Transverse colon (tissue), 4 donors: ENCODE measurements at regions not wholly inside any gene's neighbourhood (a gene's known extent, or its start where the extent isn't known, plus 50 kb on each side); places are given as distances from the start of the nearest gene placed in this dataset.

Source experiments
- DNase-seq: peaks from one replicate; pipeline ENCODE4 v3.0.0-alpha.2; 2019
- H3K27ac ChIP-seq, 4 donors: fragments of 200-600 bp; sonication (generic); 2 replicates each; pipeline ENCODE4 v1.5.1; 2016 to 2018; ENCODE audit warnings: inconsistent platforms in 4 of 4
- H3K27me3 ChIP-seq: fragments of 200-600 bp; sonication (generic); 2 replicates; pipeline ENCODE4 v1.5.1; 2017; ENCODE audit warnings: inconsistent platforms
- H3K36me3 ChIP-seq, 4 donors: fragments of 200-600 bp; sonication (generic); 2 replicates each; pipeline ENCODE4 v1.5.1; 2017 to 2019; ENCODE audit warnings: inconsistent platforms in 4 of 4
- H3K4me1 ChIP-seq, 4 donors: fragments of 200-600 bp; sonication (generic); 2 replicates each; pipeline ENCODE4 v1.5.1; 2017 to 2020; ENCODE audit warnings: inconsistent platforms in 4 of 4
- H3K4me3 ChIP-seq, 4 donors: fragments of 200-600 bp; sonication (generic); 1 replicate in 1 of 4; 2 replicates in 3 of 4; pipeline versions ENCODE4 v1.5.1 to v1.6.1; 2017 to 2019; ENCODE audit warnings: inconsistent platforms in 4 of 4
- H3K9me3 ChIP-seq, 2 donors: fragments of 200-600 bp; sonication (generic); 2 replicates each; pipeline ENCODE4 v1.5.1; 2017 to 2019; ENCODE audit warnings: inconsistent platforms in 2 of 2
- EP300 ChIP-seq: sonication (generic); formaldehyde crosslinking; IDR thresholded peaks from one replicate; pipeline ENCODE4 v1.6.1; 2017; ENCODE audit warnings: antibody characterized with exemption, low read depth
- POLR2A ChIP-seq: fragments of 450-650 bp; IDR thresholded peaks from one replicate; pipeline ENCODE4 v1.6.1; 2016; ENCODE audit warnings: antibody characterized with exemption, mild to moderate bottlenecking, moderate library complexity
- POLR2AphosphoS5 ChIP-seq, 3 donors: sonication (generic); formaldehyde crosslinking; IDR thresholded peaks; one replicate each; pipeline ENCODE4 v1.6.1; 2016; ENCODE audit warnings: antibody characterized with exemption in 3 of 3
- WGBS, 2 donors: methylation state at CpG; one replicate each; pipeline ENCODE4 v1.1.5; 2018; ENCODE audit warnings: low coverage in 1 of 2; 5-methylcytosine and 5-hydroxymethylcytosine counted together
- in situ Hi-C, 4 donors: fragments of 200-750 bp; cut with MboI; loops; one replicate each; pipeline versions ENCODE4 v1.15.0 to v1.15.1; 2017; ENCODE audit warnings: low sequenced_read_pairs in 3 of 4, low pct_ligation_motif_present in 1 of 4, low pct_unique_long_range_greater_than_20kb in 1 of 4
- intact Hi-C: fragments of 100-400 bp; cut with DNase I; formaldehyde crosslinking; loops from one replicate; pipeline ENCODE4 v1.15.1; 2023; ENCODE audit warnings: low total_unique reads
- TF ChIP-seq, protein P1 (sequence below), 5 experiments: fragments of 200-600 bp in 3 of 5; fragments of 450-650 bp in 2 of 5; sonication (generic) in 3 of 5; IDR thresholded peaks; 1 replicate in 2 of 5; 2 replicates in 3 of 5; pipeline ENCODE4 v1.5.1; 2016 to 2017; ENCODE audit warnings: antibody characterized with exemption in 5 of 5, inconsistent platforms in 3 of 5, mild to moderate bottlenecking in 2 of 5, moderate library complexity in 1 of 5

DNA sequence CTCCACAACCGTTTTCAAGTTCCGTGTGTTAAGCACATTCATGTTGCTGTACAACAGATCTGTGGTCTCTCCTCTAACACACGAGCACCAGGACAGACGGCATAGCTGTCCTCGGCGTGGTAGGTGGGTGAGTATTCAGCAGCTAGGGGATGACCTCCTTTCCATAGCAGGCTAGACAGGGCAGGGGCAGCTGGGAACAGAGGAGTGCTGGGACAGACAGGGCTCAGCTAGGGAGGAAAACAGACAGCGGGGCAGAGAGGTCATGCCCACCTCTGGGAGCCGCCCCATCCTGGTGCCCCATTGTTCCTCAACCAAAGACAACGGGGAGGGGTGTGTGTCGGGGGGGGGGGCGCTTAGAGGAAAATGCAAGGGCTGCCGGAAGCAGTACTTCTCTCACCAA lies 271.5 kb upstream of the FOXQ1 start:
- TF ChIP-seq, protein P1, sequence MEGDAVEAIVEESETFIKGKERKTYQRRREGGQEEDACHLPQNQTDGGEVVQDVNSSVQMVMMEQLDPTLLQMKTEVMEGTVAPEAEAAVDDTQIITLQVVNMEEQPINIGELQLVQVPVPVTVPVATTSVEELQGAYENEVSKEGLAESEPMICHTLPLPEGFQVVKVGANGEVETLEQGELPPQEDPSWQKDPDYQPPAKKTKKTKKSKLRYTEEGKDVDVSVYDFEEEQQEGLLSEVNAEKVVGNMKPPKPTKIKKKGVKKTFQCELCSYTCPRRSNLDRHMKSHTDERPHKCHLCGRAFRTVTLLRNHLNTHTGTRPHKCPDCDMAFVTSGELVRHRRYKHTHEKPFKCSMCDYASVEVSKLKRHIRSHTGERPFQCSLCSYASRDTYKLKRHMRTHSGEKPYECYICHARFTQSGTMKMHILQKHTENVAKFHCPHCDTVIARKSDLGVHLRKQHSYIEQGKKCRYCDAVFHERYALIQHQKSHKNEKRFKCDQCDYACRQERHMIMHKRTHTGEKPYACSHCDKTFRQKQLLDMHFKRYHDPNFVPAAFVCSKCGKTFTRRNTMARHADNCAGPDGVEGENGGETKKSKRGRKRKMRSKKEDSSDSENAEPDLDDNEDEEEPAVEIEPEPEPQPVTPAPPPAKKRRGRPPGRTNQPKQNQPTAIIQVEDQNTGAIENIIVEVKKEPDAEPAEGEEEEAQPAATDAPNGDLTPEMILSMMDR (IDR thresholded peaks at IDR 0.05), result no peak
- TF ChIP-seq POLR2AphosphoS5 (IDR thresholded peaks at IDR 0.05), result no peak
- TF ChIP-seq EP300, result no peak
- no peak for TF ChIP-seq POLR2A
- in situ Hi-C loops, result no loop called here
- WGBS, 2 donors, result 73 to 79% methylated on average over 10 to 12 of the region's 12 CpGs
- Histone ChIP-seq H3K4me1 (peaks cover 0 to 15% (median 11%) of the 10 kb centered on the region in 4 donors), H3K4me3 (no peak overlapping the region), H3K27ac (no peak overlapping the region), H3K36me3 (no peaks in the 10 kb centered on the region), H3K9me3 (no peaks in the 10 kb centered on the region), H3K27me3 (no peaks in the 10 kb centered on the region)
- intact Hi-C loops, result no loop called here
- DNase-seq, result no peak

DNA sequence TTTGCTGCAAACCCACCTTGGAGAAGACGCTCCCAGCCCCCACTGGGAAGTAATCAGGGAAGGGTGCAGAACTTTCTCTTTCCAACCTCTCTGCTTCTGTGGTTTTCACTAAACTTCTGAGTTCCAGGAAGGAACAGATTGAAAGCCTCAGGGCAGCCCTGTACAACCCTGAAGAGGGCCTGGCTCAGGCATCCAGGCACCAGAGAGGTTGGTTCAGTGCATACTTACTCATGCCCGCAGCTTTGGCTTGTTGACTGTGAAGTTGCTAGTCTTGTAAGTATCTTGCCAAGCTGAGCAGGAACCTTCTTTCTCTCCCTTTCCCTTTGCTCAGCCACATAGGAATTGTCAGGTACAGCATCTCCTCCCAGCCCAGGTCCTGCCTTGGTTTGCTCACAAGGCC lies 272.2 kb upstream of the FOXQ1 start:
- in situ Hi-C loops (no loop called here), intact Hi-C loops (no loop called here)
- no peak for DNase-seq
- TF ChIP-seq POLR2A (no peak), POLR2AphosphoS5 (IDR thresholded peaks at IDR 0.05) (no peak), EP300 (no peak)
- TF ChIP-seq, protein P1 (IDR thresholded peaks at IDR 0.05), result no peak
- no peak overlapping the region for H3K27ac ChIP-seq
- no peaks in the 10 kb centered on the region for H3K27me3 ChIP-seq
- H3K4me3 ChIP-seq, result no peak overlapping the region
- 91 to 100% methylated on average over 1 to 2 of the region's 2 CpGs for WGBS, 2 donors
- H3K36me3 ChIP-seq, result no peaks in the 10 kb centered on the region
- no peaks in the 10 kb centered on the region for H3K9me3 ChIP-seq
- peaks cover 0 to 10% (median 9%) of the 10 kb centered on the region in 4 donors for H3K4me1 ChIP-seq

DNA sequence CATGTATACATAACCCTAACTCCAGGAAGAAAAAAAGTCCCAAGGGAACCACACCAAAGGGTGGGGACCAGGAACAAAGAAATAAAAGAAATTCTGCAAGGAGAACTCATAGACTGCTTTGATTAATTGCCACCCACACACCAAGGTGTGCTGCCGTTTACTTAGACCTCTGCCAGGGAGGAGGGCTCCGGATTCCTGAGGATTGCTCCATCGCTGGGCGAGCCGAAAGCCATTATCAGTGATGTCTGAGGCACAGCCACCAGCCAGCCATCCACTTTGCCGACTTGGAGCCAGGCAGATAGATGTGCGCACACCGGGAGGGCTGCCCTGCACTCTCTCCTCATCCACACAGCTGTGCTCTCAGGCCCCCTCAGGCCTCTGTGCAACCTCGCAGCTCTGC lies 272.7 kb upstream of the FOXQ1 start:
- WGBS, 2 donors, result 56 to 73% methylated on average over 3 to 9 of the region's 9 CpGs
- intact Hi-C loops (no loop called here), in situ Hi-C loops (no loop called here)
- Histone ChIP-seq H3K9me3 (no peaks in the 10 kb centered on the region), H3K4me1 (peaks cover 0 to 7% (median 5%) of the 10 kb centered on the region in 4 donors), H3K27me3 (no peaks in the 10 kb centered on the region), H3K27ac (no peak overlapping the region), H3K36me3 (no peaks in the 10 kb centered on the region), H3K4me3 (no peak overlapping the region)
- TF ChIP-seq POLR2AphosphoS5 (IDR thresholded peaks at IDR 0.05), result no peak
- DNase-seq, result peak; percentile 18

DNA sequence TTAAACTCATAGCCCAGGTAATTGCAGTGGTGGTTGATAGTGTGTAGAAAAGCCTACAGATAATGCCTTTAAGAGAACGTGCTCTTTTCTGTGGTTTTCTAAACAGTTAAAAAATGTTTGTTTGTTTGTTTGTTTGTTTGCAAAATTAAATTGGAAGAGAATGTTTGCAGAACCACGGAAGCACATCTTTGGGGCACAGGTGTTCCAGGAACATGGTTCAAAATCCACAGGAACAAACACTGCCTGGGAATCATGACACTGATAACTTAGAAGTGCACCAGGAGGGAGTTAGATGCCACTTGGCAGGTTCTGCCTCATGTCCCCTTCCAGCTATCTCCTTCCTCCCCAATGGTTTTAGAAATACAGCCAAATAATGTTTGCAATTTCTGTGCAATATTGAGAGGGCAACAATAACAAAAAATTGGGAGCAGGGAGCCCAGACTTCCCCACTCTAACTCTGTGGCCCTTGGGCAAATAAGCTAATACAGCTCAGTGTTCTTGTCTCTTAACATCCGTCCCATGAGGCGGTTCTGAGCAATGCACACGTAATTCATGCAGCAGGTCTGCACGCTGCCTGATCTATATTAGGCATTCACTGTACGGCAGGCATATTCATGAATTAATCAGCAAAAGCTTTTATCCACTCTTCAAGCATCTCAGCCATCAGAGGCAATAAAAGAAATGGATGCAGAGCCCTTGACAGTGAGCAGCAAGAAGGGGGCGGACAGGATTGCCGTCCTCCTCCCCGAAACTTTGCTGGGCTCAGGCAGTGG lies 274.3 kb upstream of the FOXQ1 start:
- intact Hi-C loops, result no loop called here
- H3K4me3 ChIP-seq, result no peak overlapping the region
- in situ Hi-C loops, result no loop called here

More for the DNA sequence above, 274.3 kb upstream of the FOXQ1 start:
- 84 to 87% methylated on average over 6 to 10 of the region's 10 CpGs for WGBS, 2 donors
- Histone ChIP-seq H3K27ac (no peak overlapping the region), H3K27me3 (no peaks in the 10 kb centered on the region), H3K36me3 (no peaks in the 10 kb centered on the region), H3K4me1 (peaks cover 0 to 5% (median 2%) of the 10 kb centered on the region in 4 donors), H3K9me3 (no peaks in the 10 kb centered on the region)
- TF ChIP-seq POLR2AphosphoS5 (IDR thresholded peaks at IDR 0.05) (no peak), POLR2A (no peak), EP300 (no peak)
- TF ChIP-seq, protein P1 (IDR thresholded peaks at IDR 0.05), result no peak
- DNase-seq, result no peak
